ENCODE measurements at regions not wholly inside any gene's neighbourhood (a gene's known extent, or its start where the extent isn't known, plus 50 kb on each side); places are given as distances from the start of the nearest gene placed in this dataset.

DNA sequence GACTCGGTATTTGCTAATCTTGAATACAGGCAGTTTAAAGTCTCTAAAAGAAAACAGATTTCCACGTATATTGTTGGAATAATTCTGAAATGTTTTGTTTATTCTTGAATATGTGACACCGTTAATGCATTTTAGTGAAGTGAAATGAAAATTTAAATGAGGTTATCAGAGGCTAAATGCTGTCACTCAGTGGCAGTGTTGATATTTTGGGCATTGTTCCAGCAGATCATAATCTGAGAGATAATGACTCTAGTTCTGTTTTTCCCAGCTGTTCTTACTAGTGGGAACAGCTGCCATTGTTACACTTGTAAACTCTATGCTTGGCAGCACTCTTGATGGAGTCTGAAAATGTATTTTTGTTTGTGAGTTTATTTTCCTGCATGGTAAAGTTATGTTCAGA, 365.6 kb upstream of the SLC10A2 start:
- no peak overlapping the region for H3K4me2 ChIP-seq (ENCODE audit: low read depth, low read length)
- no peak overlapping the region for H4K5ac ChIP-seq (ENCODE audit: low read depth, low read length)
- BruUV-seq (replicated peaks), result no TSS peak
- ATAC-seq (ENCODE audit: low read depth), result no peak
- H3K56ac ChIP-seq (ENCODE audit: extremely low read depth, insufficient read depth, low read length), result no peak overlapping the region
- intact Hi-C loops (cut with micrococcal nuclease) (no loop called here), dilution Hi-C loops (cut with HindIII; ENCODE audit: low sequenced_read_pairs, unreplicated experiment) (no loop called here), in situ Hi-C loops (cut with MboI; ENCODE audit: low sequenced_read_pairs) (no loop called here)
- H3K9me1 ChIP-seq (ENCODE audit: insufficient read depth, low read length), result no peaks in the 10 kb centered on the region
- H4K20me1 ChIP-seq (ENCODE audit: insufficient read depth, low read length), result no peaks in the 10 kb centered on the region
- no peak overlapping the region for H2BK15ac ChIP-seq (ENCODE audit: low read depth, low read length)
- H3K23ac ChIP-seq (ENCODE audit: low read depth, low read length), result no peak overlapping the region
- H3K79me1 ChIP-seq (ENCODE audit: low read depth in 1 of 2, low read length in 2 of 2), result no peaks in the 10 kb centered on the region
- ChIA-PET CTCF (no interaction called here), POLR2A (ENCODE audit: unreplicated experiment) (no interaction called here)
- H3K4me1 ChIP-seq (ENCODE audit: control insufficient read depth, insufficient read depth, low read length), result no peaks in the 10 kb centered on the region
- WGBS, 2 experiments (ENCODE audit: extremely low coverage in 2 of 2, insufficient read length in 1 of 2), result no CpG with 5 or more reads among the region's 3 CpGs
- H4K91ac ChIP-seq (ENCODE audit: insufficient read depth, low read depth, low read length), result no peak overlapping the region
- no peak overlapping the region for H3K27ac ChIP-seq (ENCODE audit: insufficient read depth, low read length)
- TF ChIP-seq FOS (IDR thresholded peaks at IDR 0.05; ENCODE audit: low read depth, low read length) (no peak), POLR2A (IDR thresholded peaks at IDR 0.05; ENCODE audit: low read depth, low read length) (no peak), CHD1 (IDR thresholded peaks at IDR 0.05; ENCODE audit: low read depth, low read length) (no peak), RFX5 (IDR thresholded peaks at IDR 0.05; ENCODE audit: low read depth, low read length) (no peak), RAD21 (IDR thresholded peaks at IDR 0.05; ENCODE audit: low read length) (no peak), MAZ (IDR thresholded peaks at IDR 0.05; ENCODE audit: borderline replicate concordance, low read depth, low read length) (no peak), MAFK (IDR thresholded peaks at IDR 0.05; ENCODE audit: low read depth, low read length) (no peak), MXI1 (IDR thresholded peaks at IDR 0.05; ENCODE audit: borderline replicate concordance, low read depth, low read length) (no peak), SMC3 (IDR thresholded peaks at IDR 0.05; ENCODE audit: low read depth, low read length) (no peak), CEBPB (IDR thresholded peaks at IDR 0.05; ENCODE audit: low read depth, low read length) (no peak)
- TF ChIP-seq, protein P1, sequence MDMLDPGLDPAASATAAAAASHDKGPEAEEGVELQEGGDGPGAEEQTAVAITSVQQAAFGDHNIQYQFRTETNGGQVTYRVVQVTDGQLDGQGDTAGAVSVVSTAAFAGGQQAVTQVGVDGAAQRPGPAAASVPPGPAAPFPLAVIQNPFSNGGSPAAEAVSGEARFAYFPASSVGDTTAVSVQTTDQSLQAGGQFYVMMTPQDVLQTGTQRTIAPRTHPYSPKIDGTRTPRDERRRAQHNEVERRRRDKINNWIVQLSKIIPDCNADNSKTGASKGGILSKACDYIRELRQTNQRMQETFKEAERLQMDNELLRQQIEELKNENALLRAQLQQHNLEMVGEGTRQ (IDR thresholded peaks at IDR 0.05; ENCODE audit: low read depth, low read length), result no peak
- TF ChIP-seq, protein P2, sequence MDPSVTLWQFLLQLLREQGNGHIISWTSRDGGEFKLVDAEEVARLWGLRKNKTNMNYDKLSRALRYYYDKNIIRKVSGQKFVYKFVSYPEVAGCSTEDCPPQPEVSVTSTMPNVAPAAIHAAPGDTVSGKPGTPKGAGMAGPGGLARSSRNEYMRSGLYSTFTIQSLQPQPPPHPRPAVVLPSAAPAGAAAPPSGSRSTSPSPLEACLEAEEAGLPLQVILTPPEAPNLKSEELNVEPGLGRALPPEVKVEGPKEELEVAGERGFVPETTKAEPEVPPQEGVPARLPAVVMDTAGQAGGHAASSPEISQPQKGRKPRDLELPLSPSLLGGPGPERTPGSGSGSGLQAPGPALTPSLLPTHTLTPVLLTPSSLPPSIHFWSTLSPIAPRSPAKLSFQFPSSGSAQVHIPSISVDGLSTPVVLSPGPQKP (IDR thresholded peaks at IDR 0.05; ENCODE audit: borderline replicate concordance, low read depth, low read length), result no peak
- H3K14ac ChIP-seq (replicated peaks; ENCODE audit: low read depth, low read length), result no peak overlapping the region
- peaks cover 10% of the 10 kb centered on the region for H3K9me3 ChIP-seq (ENCODE audit: control insufficient read depth, insufficient read depth, low read length)
- no peak overlapping the region for H2AK9ac ChIP-seq (replicated peaks; ENCODE audit: low read depth, low read length, poor library complexity)
- no peak overlapping the region for H4K8ac ChIP-seq (ENCODE audit: low read depth in 2 of 2, low read length in 2 of 2)
- H2BK120ac ChIP-seq (ENCODE audit: low read depth, low read length), result no peak overlapping the region
- no peak for DNase-seq
- H3K4ac ChIP-seq (ENCODE audit: low read depth, low read length), result no peak overlapping the region
- H2AFZ ChIP-seq (replicated peaks; ENCODE audit: low read length, poor library complexity), result no peak overlapping the region
- no peaks in the 10 kb centered on the region for H3K27me3 ChIP-seq (ENCODE audit: control insufficient read depth, insufficient read depth, low read length)
- H2BK20ac ChIP-seq (ENCODE audit: low read depth, low read length), result no peak overlapping the region
- no peak overlapping the region for H3K9ac ChIP-seq (ENCODE audit: low read depth, low read length)
- no peaks in the 10 kb centered on the region for H3K36me3 ChIP-seq (ENCODE audit: control insufficient read depth, insufficient read depth, low read length)
- no peak overlapping the region for H3K18ac ChIP-seq (ENCODE audit: low read depth, low read length)
- H2AK5ac ChIP-seq (ENCODE audit: low read depth, low read length), result no peak overlapping the region
- H2BK5ac ChIP-seq (ENCODE audit: low read depth, low read length, poor library complexity, severe bottlenecking), result no peak overlapping the region
- H3K4me3 ChIP-seq (ENCODE audit: insufficient read depth, low read depth, low read length), result no peak overlapping the region

Measured in IMR-90 (cell line).